ENCODE measurements at regions not wholly inside any gene's neighbourhood (a gene's known extent, or its start where the extent isn't known, plus 50 kb on each side); places are given as distances from the start of the nearest gene placed in this dataset.

- ATAC-seq (ENCODE audit: low read depth in 2 of 2) (no peak), DNase-seq (no peak)
- no peak overlapping the region for H3K27ac Mint-ChIP-seq
- peaks cover 27 to 65% (median 51%) of the 10 kb centered on the region in 3 donors for H3K27me3 Mint-ChIP-seq
- no peaks in the 10 kb centered on the region for H3K36me3 Mint-ChIP-seq
- no peaks in the 10 kb centered on the region for H3K4me1 Mint-ChIP-seq
- no peak overlapping the region for H3K4me3 Mint-ChIP-seq
- peaks cover 0 to 2% (median 0%) of the 10 kb centered on the region in 7 donors for H3K9me3 Mint-ChIP-seq
Measured at GRCh38 chr13:23988546-23989122, 91.3 kb upstream of the C1QTNF9B start.

GRCh38 chr13:23990455-23990854, 93.2 kb upstream of the C1QTNF9B start:
- Mint-ChIP-seq H3K9me3 (peaks cover 0 to 2% (median 0%) of the 10 kb centered on the region in 7 donors), H3K36me3 (no peaks in the 10 kb centered on the region), H3K4me3 (no peak overlapping the region), H3K4me1 (no peaks in the 10 kb centered on the region), H3K27ac (no peak overlapping the region), H3K27me3 (peaks cover 18 to 60% (median 52%) of the 10 kb centered on the region in 3 donors)
- DNase-seq (no peak), ATAC-seq (ENCODE audit: low read depth in 2 of 2) (no peak)

GRCh38 chr13:23991119-23991518, 93.8 kb upstream of the C1QTNF9B start:
- H3K9me3 Mint-ChIP-seq: peaks cover 0 to 2% (median 0%) of the 10 kb centered on the region in 7 donors
- no peak overlapping the region for H3K4me3 Mint-ChIP-seq
- H3K36me3 Mint-ChIP-seq: no peaks in the 10 kb centered on the region
- peaks cover 13 to 53% (median 47%) of the 10 kb centered on the region in 3 donors for H3K27me3 Mint-ChIP-seq
- ATAC-seq (ENCODE audit: low read depth in 2 of 2) (no peak), DNase-seq (no peak)
- H3K27ac Mint-ChIP-seq: no peak overlapping the region
- no peaks in the 10 kb centered on the region for H3K4me1 Mint-ChIP-seq

- DNase-seq (no peak), ATAC-seq (ENCODE audit: low read depth in 2 of 2) (no peak)
- H3K27me3 Mint-ChIP-seq: peaks cover 13 to 46% (median 41%) of the 10 kb centered on the region in 3 donors
- no peaks in the 10 kb centered on the region for H3K36me3 Mint-ChIP-seq
- no peaks in the 10 kb centered on the region for H3K4me1 Mint-ChIP-seq
- H3K4me3 Mint-ChIP-seq: no peak overlapping the region
- H3K27ac Mint-ChIP-seq: no peak overlapping the region
- H3K9me3 Mint-ChIP-seq: peaks cover 0 to 6% (median 2%) of the 10 kb centered on the region in 7 donors
Measured at GRCh38 chr13:23992781-23993679, 95.7 kb upstream of the C1QTNF9B start.

GRCh38 chr13:23993680-23993985, 96.3 kb upstream of the C1QTNF9B start:
- Mint-ChIP-seq H3K27me3 (peaks cover 13 to 46% (median 38%) of the 10 kb centered on the region in 3 donors), H3K36me3 (no peaks in the 10 kb centered on the region), H3K4me1 (no peaks in the 10 kb centered on the region), H3K4me3 (no peak overlapping the region), H3K9me3 (peaks cover 0 to 6% (median 0%) of the 10 kb centered on the region in 7 donors), H3K27ac (no peak overlapping the region)
- DNase-seq (no peak), ATAC-seq (ENCODE audit: low read depth in 2 of 2) (no peak)

- Mint-ChIP-seq H3K36me3 (no peaks in the 10 kb centered on the region), H3K4me3 (no peak overlapping the region), H3K27me3 (peaks cover 11 to 28% (median 23%) of the 10 kb centered on the region in 3 donors), H3K27ac (peak overlapping the region in 1 of 6 donors; percentile 1), H3K9me3 (peaks cover 0 to 6% (median 0%) of the 10 kb centered on the region in 7 donors), H3K4me1 (no peaks in the 10 kb centered on the region)
- DNase-seq: no peak
- no peak for ATAC-seq (ENCODE audit: low read depth in 2 of 2)
Measured at GRCh38 chr13:23995283-23996073, 98.2 kb upstream of the C1QTNF9B start.

GRCh38 chr13:23996456-23996855, 99.2 kb upstream of the C1QTNF9B start:
- H3K27ac Mint-ChIP-seq: peak overlapping the region in 1 of 6 donors; percentile 70
- H3K27me3 Mint-ChIP-seq: peaks cover under 1 to 18% (median 14%) of the 10 kb centered on the region in 3 donors
- no peaks in the 10 kb centered on the region for H3K36me3 Mint-ChIP-seq
- no peaks in the 10 kb centered on the region for H3K4me1 Mint-ChIP-seq
- no peak for DNase-seq
- peaks cover 0 to 6% (median 0%) of the 10 kb centered on the region in 7 donors for H3K9me3 Mint-ChIP-seq
- no peak overlapping the region for H3K4me3 Mint-ChIP-seq
- no peak for ATAC-seq (ENCODE audit: low read depth in 2 of 2)

GRCh38 chr13:23999424-23999823, 102.1 kb upstream of the C1QTNF9B start:
- H3K27ac Mint-ChIP-seq: no peak overlapping the region

GRCh38 chr13:24002206-24002815, 105.0 kb upstream of the C1QTNF9B start:
- DNase-seq: no peak
- H3K36me3 Mint-ChIP-seq: no peaks in the 10 kb centered on the region
- H3K27me3 Mint-ChIP-seq: peaks cover 0 to 4% (median 0%) of the 10 kb centered on the region in 3 donors
- H3K9me3 Mint-ChIP-seq: peaks cover 0 to 2% (median 0%) of the 10 kb centered on the region in 7 donors
- peak overlapping the region in 1 of 6 donors; percentile 76 for H3K27ac Mint-ChIP-seq
- ATAC-seq (ENCODE audit: low read depth in 2 of 2): no peak
- no peak overlapping the region for H3K4me3 Mint-ChIP-seq
- no peaks in the 10 kb centered on the region for H3K4me1 Mint-ChIP-seq

More at GRCh38 chr13:23999424-23999823, 102.1 kb upstream of the C1QTNF9B start:
- Mint-ChIP-seq H3K4me3 (no peak overlapping the region), H3K36me3 (no peaks in the 10 kb centered on the region), H3K4me1 (no peaks in the 10 kb centered on the region), H3K9me3 (peaks cover 0 to 6% (median 0%) of the 10 kb centered on the region in 7 donors), H3K27me3 (peaks cover 2 to 5% (median 4%) of the 10 kb centered on the region in 3 donors)
- no peak for ATAC-seq (ENCODE audit: low read depth in 2 of 2)
- DNase-seq: no peak

GRCh38 chr13:24004142-24004899, 107.0 kb upstream of the C1QTNF9B start:
- H3K27me3 Mint-ChIP-seq: peaks cover 4 to 16% (median 8%) of the 10 kb centered on the region in 3 donors
- DNase-seq (no peak), ATAC-seq (ENCODE audit: low read depth in 2 of 2) (no peak)
- no peaks in the 10 kb centered on the region for H3K4me1 Mint-ChIP-seq
- H3K4me3 Mint-ChIP-seq: no peak overlapping the region
- H3K36me3 Mint-ChIP-seq: no peaks in the 10 kb centered on the region
- no peak overlapping the region for H3K27ac Mint-ChIP-seq
- peaks cover 0 to 1% (median 0%) of the 10 kb centered on the region in 7 donors for H3K9me3 Mint-ChIP-seq

GRCh38 chr13:24004971-24005370, 107.7 kb upstream of the C1QTNF9B start:
- Mint-ChIP-seq H3K36me3 (no peaks in the 10 kb centered on the region), H3K9me3 (peaks cover 0 to 1% (median 0%) of the 10 kb centered on the region in 7 donors), H3K4me1 (no peaks in the 10 kb centered on the region), H3K27me3 (peaks cover 4 to 17% (median 8%) of the 10 kb centered on the region in 3 donors), H3K4me3 (no peak overlapping the region), H3K27ac (no peak overlapping the region)
- ATAC-seq (ENCODE audit: low read depth in 2 of 2) (no peak), DNase-seq (no peak)

GRCh38 chr13:24005755-24006281, 108.5 kb upstream of the C1QTNF9B start:
- Mint-ChIP-seq H3K27ac (no peak overlapping the region), H3K4me1 (no peaks in the 10 kb centered on the region), H3K36me3 (no peaks in the 10 kb centered on the region), H3K27me3 (peaks cover 4 to 17% (median 8%) of the 10 kb centered on the region in 3 donors), H3K4me3 (no peak overlapping the region), H3K9me3 (peaks cover 0 to 1% (median 0%) of the 10 kb centered on the region in 7 donors)
- no peak for ATAC-seq (ENCODE audit: low read depth in 2 of 2)
- DNase-seq: no peak

Measured in naive B cell (primary cell).